ENCODE measurements at regions not wholly inside any gene's neighbourhood (a gene's known extent, or its start where the extent isn't known, plus 50 kb on each side); places are given as distances from the start of the nearest gene placed in this dataset.

- TF ChIP-seq POLR2AphosphoS5 (IDR thresholded peaks at IDR 0.05): no peak
- TF ChIP-seq REST (IDR thresholded peaks at IDR 0.05; ENCODE audit: borderline replicate concordance): no peak
- TF ChIP-seq CTCF (IDR thresholded peaks at IDR 0.05; ENCODE audit: poor library complexity, severe bottlenecking): no peak
- no peak for TF ChIP-seq MXI1 (conservative IDR thresholded peaks at IDR 0.05; ENCODE audit: poor library complexity, severe bottlenecking)
- no peak for TF ChIP-seq EP300 (conservative IDR thresholded peaks at IDR 0.05; ENCODE audit: poor library complexity, severe bottlenecking)
- TF ChIP-seq EZH2 (IDR thresholded peaks at IDR 0.05; ENCODE audit: borderline replicate concordance, insufficient read depth, low read length, poor library complexity, severe bottlenecking): no peak
- TF ChIP-seq RAD21 (conservative IDR thresholded peaks at IDR 0.05): no peak
Measured at GRCh38 chr6:133753756-133754155, 135.2 kb upstream of the TCF21 start.

All from neural cell (in vitro differentiated cells).